HepG2 (cell line): ENCODE measurements at regions not wholly inside any gene's neighbourhood (a gene's known extent, or its start where the extent isn't known, plus 50 kb on each side); places are given as distances from the start of the nearest gene placed in this dataset.

Experiments
- ATAC-seq: fragments of 200-7000 bp; cut with Tn5 transposase; 3 replicates; pipeline ENCODE4 v1.9.1; 2020; ENCODE audit warnings: mild to moderate bottlenecking, moderate library complexity
- BruUV-seq: library from RNA; stranded (reverse); fragments of 400-500 nt; replicated peaks from 2 replicates; lab custom pipeline; 2021; lab: Mats Ljungman, UMichigan
- CTCF ChIA-PET: fragments of 300-600 bp; formaldehyde crosslinking; extraction: SDS; loops from one replicate; lab custom pipeline; 2021; ENCODE audit warnings: low total read pairs, inconsistent platforms, low intra/inter-chr PET ratio; lab: Yijun Ruan, JAX
- POLR2A ChIA-PET: fragments of 350-600 bp; sonication (Branson Sonifier 250); formaldehyde crosslinking; loops from one replicate; lab custom pipeline; 2020; ENCODE audit warnings: antibody characterized with exemption, inconsistent platforms; lab: Yijun Ruan, JAX
- DNase-seq: peaks from one replicate; pipeline ENCODE4 v3.0.0-alpha.2; 2015; ENCODE audit warnings: low spot score
- FAIRE-seq: peaks from 3 replicates; lab custom pipeline; 2011; peaks lifted over from hg19 to GRCh38; lab: Jason Lieb, UNC
- H2AFZ ChIP-seq: one replicate; pipeline ENCODE4 v1.6.1; 2011; ENCODE audit warnings: low read length, inconsistent platforms
- H3K27ac ChIP-seq: fragments of 300-600 bp; 3 replicates; pipeline ENCODE4 v1.8.0; 2011; ENCODE audit warnings: mixed run types, mild to moderate bottlenecking, mixed read lengths, low read length, inconsistent platforms; ENCODE audit not compliant: insufficient read depth; ENCODE audit errors: extremely low read length
- H3K27me3 ChIP-seq, 2 experiments: fragments of 200-600 bp in 1 of 2; 2 replicates in 1 of 2; 3 replicates in 1 of 2; pipeline versions ENCODE4 v1.6.0 to v1.8.0; 2011; ENCODE audit warnings: low read length in 2 of 2, mild to moderate bottlenecking in 2 of 2, moderate library complexity in 2 of 2, inconsistent platforms in 1 of 2; ENCODE audit not compliant: insufficient read depth in 2 of 2, control insufficient read depth in 1 of 2
- H3K36me3 ChIP-seq, 2 experiments: fragments of 200-600 bp in 1 of 2; replicated peaks in 1 of 2; 2 replicates in 1 of 2; 3 replicates in 1 of 2; pipeline versions ENCODE4 v1.5.1 to v1.8.0; 2011; ENCODE audit warnings: low read length in 2 of 2, inconsistent platforms in 1 of 2; ENCODE audit not compliant: insufficient read depth in 2 of 2, control insufficient read depth in 1 of 2
- H3K4me1 ChIP-seq: 2 replicates; pipeline ENCODE4 v1.5.1; 2012; ENCODE audit warnings: low read length, inconsistent platforms; ENCODE audit not compliant: insufficient read depth
- H3K4me2 ChIP-seq: 2 replicates; pipeline ENCODE4 v1.6.0; 2011; ENCODE audit warnings: low read depth, low read length, inconsistent platforms
- H3K4me3 ChIP-seq, 3 experiments: fragments of 200-600 bp in 1 of 3; sonication (generic), shearing (Covaris generic) in 1 of 3; replicated peaks in 1 of 3; 2 replicates each; pipeline ENCODE4 v1.5.1; 2011 to 2016; ENCODE audit warnings: low read length in 3 of 3, inconsistent platforms in 2 of 3, low read depth in 2 of 3, mild to moderate bottlenecking in 2 of 3, control low read depth in 1 of 3, mixed read lengths in 1 of 3; ENCODE audit not compliant: insufficient read depth in 1 of 3
- H3K79me2 ChIP-seq: one replicate; pipeline ENCODE4 v1.6.1; 2011; ENCODE audit warnings: low read length, inconsistent platforms; ENCODE audit not compliant: insufficient read depth
- H3K9ac ChIP-seq: 2 replicates; pipeline ENCODE4 v1.6.0; 2011; ENCODE audit warnings: mild to moderate bottlenecking, low read depth, low read length, inconsistent platforms; ENCODE audit not compliant: insufficient read depth
- H3K9me3 ChIP-seq: 2 replicates; pipeline ENCODE4 v1.5.1; 2012; ENCODE audit warnings: mild to moderate bottlenecking, low read length
- H4K20me1 ChIP-seq: 2 replicates; pipeline ENCODE4 v1.6.0; 2011; ENCODE audit warnings: inconsistent platforms, mild to moderate bottlenecking, low read length, moderate library complexity; ENCODE audit not compliant: insufficient read depth
- CENPX ChIP-seq: sonication (generic); formaldehyde crosslinking; IDR thresholded peaks from 2 replicates; pipeline ENCODE4 v1.9.0; 2021; ENCODE audit warnings: mild to moderate bottlenecking, missing genetic modification reagents, moderate library complexity
- NAIF1 ChIP-seq: sonication (generic); formaldehyde crosslinking; IDR thresholded peaks from 2 replicates; pipeline ENCODE4 v1.5.0; 2020; ENCODE audit warnings: mild to moderate bottlenecking, missing genetic modification reagents, borderline replicate concordance
- NFKB2 ChIP-seq: sonication (generic); formaldehyde crosslinking; IDR thresholded peaks from 2 replicates; pipeline ENCODE4 v1.4.0; 2020; ENCODE audit warnings: missing genetic modification reagents, borderline replicate concordance
- WGBS: methylation state at CpG from one replicate; pipeline ENCODE4 v1.1.6; 2017; ENCODE audit warnings: low lambda C conversion rate; 5-methylcytosine and 5-hydroxymethylcytosine counted together
- in situ Hi-C: cut with HindIII; loops from 2 replicates; pipeline ENCODE4 v1.10.0; 2017; ENCODE audit warnings: low pct_unique_long_range_greater_than_20kb; ENCODE audit not compliant: extremely low pct_ligation_motif_present
- intact Hi-C: fragments of 100-400 bp; cut with micrococcal nuclease; formaldehyde crosslinking; loops from one replicate; pipeline ENCODE4 v1.10.0; 2022; ENCODE audit not compliant: unreplicated experiment
- TF ChIP-seq, protein P1 (sequence below): sonication (generic); formaldehyde crosslinking; IDR thresholded peaks from 2 replicates; pipeline ENCODE4 v1.4.0; 2020; ENCODE audit warnings: missing genetic modification reagents, borderline replicate concordance
- TF ChIP-seq, protein P2 (sequence below): IDR thresholded peaks from 2 replicates; pipeline ENCODE4 v1.6.1; 2016

GRCh38 chr5:74993743-74994142 is 58.6 kb downstream of the GCNT4 start (continued):
- TF ChIP-seq, protein P1, sequence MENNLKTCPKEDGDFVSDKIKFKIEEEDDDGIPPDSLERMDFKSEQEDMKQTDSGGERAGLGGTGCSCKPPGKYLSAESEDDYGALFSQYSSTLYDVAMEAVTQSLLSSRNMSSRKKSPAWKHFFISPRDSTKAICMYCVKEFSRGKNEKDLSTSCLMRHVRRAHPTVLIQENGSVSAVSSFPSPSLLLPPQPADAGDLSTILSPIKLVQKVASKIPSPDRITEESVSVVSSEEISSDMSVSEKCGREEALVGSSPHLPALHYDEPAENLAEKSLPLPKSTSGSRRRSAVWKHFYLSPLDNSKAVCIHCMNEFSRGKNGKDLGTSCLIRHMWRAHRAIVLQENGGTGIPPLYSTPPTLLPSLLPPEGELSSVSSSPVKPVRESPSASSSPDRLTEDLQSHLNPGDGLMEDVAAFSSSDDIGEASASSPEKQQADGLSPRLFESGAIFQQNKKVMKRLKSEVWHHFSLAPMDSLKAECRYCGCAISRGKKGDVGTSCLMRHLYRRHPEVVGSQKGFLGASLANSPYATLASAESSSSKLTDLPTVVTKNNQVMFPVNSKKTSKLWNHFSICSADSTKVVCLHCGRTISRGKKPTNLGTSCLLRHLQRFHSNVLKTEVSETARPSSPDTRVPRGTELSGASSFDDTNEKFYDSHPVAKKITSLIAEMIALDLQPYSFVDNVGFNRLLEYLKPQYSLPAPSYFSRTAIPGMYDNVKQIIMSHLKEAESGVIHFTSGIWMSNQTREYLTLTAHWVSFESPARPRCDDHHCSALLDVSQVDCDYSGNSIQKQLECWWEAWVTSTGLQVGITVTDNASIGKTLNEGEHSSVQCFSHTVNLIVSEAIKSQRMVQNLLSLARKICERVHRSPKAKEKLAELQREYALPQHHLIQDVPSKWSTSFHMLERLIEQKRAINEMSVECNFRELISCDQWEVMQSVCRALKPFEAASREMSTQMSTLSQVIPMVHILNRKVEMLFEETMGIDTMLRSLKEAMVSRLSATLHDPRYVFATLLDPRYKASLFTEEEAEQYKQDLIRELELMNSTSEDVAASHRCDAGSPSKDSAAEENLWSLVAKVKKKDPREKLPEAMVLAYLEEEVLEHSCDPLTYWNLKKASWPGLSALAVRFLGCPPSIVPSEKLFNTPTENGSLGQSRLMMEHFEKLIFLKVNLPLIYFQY (CRISPR knock-in tag): no peak
- TF ChIP-seq, protein P2, sequence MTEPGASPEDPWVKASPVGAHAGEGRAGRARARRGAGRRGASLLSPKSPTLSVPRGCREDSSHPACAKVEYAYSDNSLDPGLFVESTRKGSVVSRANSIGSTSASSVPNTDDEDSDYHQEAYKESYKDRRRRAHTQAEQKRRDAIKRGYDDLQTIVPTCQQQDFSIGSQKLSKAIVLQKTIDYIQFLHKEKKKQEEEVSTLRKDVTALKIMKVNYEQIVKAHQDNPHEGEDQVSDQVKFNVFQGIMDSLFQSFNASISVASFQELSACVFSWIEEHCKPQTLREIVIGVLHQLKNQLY (CRISPR knock-in tag): no peak
- TF ChIP-seq CENPX (CRISPR knock-in tag): no peak
- no peak for TF ChIP-seq NAIF1 (CRISPR knock-in tag)

- no peak for TF ChIP-seq NFKB2 (CRISPR knock-in tag)
- peaks cover 41% of the 10 kb centered on the region for H3K4me1 ChIP-seq
- no peak overlapping the region for H3K9ac ChIP-seq
- ATAC-seq (no peak), FAIRE-seq (no peak), DNase-seq (no peak)
- no peaks in the 10 kb centered on the region for H3K79me2 ChIP-seq
- no peak overlapping the region for H3K4me3 ChIP-seq
- H3K36me3 ChIP-seq: no peaks in the 10 kb centered on the region
- POLR2A ChIA-PET: no interaction called here
- CTCF ChIA-PET: no interaction called here
- in situ Hi-C loops (no loop called here), intact Hi-C loops (no loop called here)
- WGBS: 45% methylated on average over 4 of the region's 4 CpGs
- H3K27me3 ChIP-seq: no peaks in the 10 kb centered on the region
- no peaks in the 10 kb centered on the region for H4K20me1 ChIP-seq
- H2AFZ ChIP-seq: no peak overlapping the region
- no peaks in the 10 kb centered on the region for H3K9me3 ChIP-seq
- no TSS peak for BruUV-seq
- H3K4me2 ChIP-seq: no peak overlapping the region
- no peak overlapping the region for H3K27ac ChIP-seq
These were observed 59.6 kb downstream of the GCNT4 start for GRCh38 chr5:74992791-74993190.
